ENCODE measurements at regions not wholly inside any gene's neighbourhood (a gene's known extent, or its start where the extent isn't known, plus 50 kb on each side); places are given as distances from the start of the nearest gene placed in this dataset.

DNA sequence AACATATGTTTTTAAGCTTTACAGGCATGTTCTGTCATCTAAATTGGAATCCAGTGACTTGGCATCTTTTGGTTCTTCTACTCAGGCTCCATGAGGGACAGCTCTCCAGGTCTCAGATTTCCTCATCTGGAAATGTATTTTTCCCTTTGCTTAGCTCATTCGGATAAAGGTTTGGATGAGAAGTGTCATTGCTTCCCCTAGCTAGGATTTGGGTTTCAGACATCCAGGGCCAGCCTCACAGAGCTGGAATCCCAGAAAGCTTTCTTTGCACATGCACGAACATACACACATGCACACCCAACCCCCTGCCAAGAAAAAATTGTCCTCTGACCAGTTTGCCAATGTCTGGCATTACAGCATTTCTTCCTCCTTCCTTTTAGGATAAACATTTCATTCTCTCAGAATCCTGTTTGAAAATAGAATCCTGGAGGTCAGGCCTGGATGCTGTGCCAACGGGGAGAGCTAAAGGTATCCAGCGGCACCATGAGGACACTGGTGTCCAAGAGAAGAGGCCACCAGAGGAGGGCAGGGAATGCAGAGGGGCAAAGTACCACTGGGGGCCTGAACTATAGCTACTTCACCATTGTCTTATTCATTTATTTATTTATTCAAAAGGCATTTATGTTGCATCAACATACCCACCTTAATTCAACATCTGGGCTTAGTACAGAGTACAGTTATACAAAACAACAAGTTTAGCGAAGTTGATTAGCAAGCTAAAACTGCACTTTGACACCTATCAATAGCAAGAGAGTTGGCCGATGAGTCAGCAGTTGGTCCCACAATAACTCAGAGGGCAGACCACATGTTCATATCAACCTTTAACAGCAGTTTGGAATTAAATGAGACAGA, 97.9 kb upstream of the ATL2 start (continued):
- TF ChIP-seq ZNF354B (CRISPR knock-in tag; IDR thresholded peaks at IDR 0.05) (no peak), MLLT10 (CRISPR knock-in tag; IDR thresholded peaks at IDR 0.05) (no peak), ZNF639 (CRISPR knock-in tag; conservative IDR thresholded peaks at IDR 0.05) (no peak), IRX3 (CRISPR knock-in tag; IDR thresholded peaks at IDR 0.05; ENCODE audit: borderline replicate concordance, low read depth) (no peak), ARID5B (CRISPR knock-in tag; IDR thresholded peaks at IDR 0.05) (peak; percentile 39; the same call in 1 of the 2 replicates), SAP130 (CRISPR knock-in tag; IDR thresholded peaks at IDR 0.05; ENCODE audit: low read depth) (peak; percentile 50; the same call in 1 of the 2 replicates), ZNF263 (CRISPR knock-in tag; IDR thresholded peaks at IDR 0.05) (no peak), CHD4 (IDR thresholded peaks at IDR 0.05; ENCODE audit: borderline replicate concordance, low read length) (peak; percentile 30; the same call in 1 of the 2 replicates), GATA4 (IDR thresholded peaks at IDR 0.05; ENCODE audit: borderline replicate concordance, low read depth) (no peak), SMC3 (IDR thresholded peaks at IDR 0.05; ENCODE audit: low read length) (0 out of 2 replicates have a peak, but pooled peaks have one; percentile 16), ZFP82 (CRISPR knock-in tag; IDR thresholded peaks at IDR 0.05; ENCODE audit: borderline replicate concordance) (no peak), SOX5 (CRISPR knock-in tag; IDR thresholded peaks at IDR 0.05; ENCODE audit: borderline replicate concordance) (0 out of 2 replicates have a peak, but pooled peaks have one; percentile 20), THYN1 (CRISPR knock-in tag; IDR thresholded peaks at IDR 0.05; ENCODE audit: borderline replicate concordance, low read depth) (no peak), ZNF460 (CRISPR knock-in tag; IDR thresholded peaks at IDR 0.05; ENCODE audit: borderline replicate concordance) (no peak), NFIC (IDR thresholded peaks at IDR 0.05; ENCODE audit: low read length) (0 out of 2 replicates have a peak, but pooled peaks have one; percentile 13), EED (CRISPR knock-in tag; IDR thresholded peaks at IDR 0.05) (no peak), FOXP1 (IDR thresholded peaks at IDR 0.05) (no peak), FOXP1 (CRISPR knock-in tag; IDR thresholded peaks at IDR 0.05) (peak; percentile 61; the same call in 1 of the 2 replicates), TBX2 (CRISPR knock-in tag; IDR thresholded peaks at IDR 0.05; ENCODE audit: borderline replicate concordance) (peak; percentile 34; the same call in 1 of the 2 replicates), MATR3 (CRISPR knock-in tag; IDR thresholded peaks at IDR 0.05) (no peak), FOSL1 (CRISPR knock-in tag; IDR thresholded peaks at IDR 0.05; ENCODE audit: borderline replicate concordance) (0 out of 2 replicates have a peak, but pooled peaks have one; percentile 37), ZNF614 (CRISPR knock-in tag; IDR thresholded peaks at IDR 0.05; ENCODE audit: borderline replicate concordance) (0 out of 2 replicates have a peak, but pooled peaks have one; percentile 23)
- TF ChIP-seq, protein P1, sequence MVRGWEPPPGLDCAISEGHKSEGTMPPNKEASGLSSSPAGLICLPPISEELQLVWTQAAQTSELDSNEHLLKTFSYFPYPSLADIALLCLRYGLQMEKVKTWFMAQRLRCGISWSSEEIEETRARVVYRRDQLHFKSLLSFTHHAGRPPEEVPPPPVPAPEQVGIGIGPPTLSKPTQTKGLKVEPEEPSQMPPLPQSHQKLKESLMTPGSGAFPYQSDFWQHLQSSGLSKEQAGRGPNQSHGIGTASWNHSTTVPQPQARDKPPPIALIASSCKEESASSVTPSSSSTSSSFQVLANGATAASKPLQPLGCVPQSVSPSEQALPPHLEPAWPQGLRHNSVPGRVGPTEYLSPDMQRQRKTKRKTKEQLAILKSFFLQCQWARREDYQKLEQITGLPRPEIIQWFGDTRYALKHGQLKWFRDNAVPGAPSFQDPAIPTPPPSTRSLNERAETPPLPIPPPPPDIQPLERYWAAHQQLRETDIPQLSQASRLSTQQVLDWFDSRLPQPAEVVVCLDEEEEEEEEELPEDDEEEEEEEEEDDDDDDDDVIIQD (CRISPR knock-in tag; IDR thresholded peaks at IDR 0.05; ENCODE audit: low read depth): no peak
- TF ChIP-seq, protein P2, sequence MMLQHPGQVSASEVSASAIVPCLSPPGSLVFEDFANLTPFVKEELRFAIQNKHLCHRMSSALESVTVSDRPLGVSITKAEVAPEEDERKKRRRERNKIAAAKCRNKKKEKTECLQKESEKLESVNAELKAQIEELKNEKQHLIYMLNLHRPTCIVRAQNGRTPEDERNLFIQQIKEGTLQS (CRISPR knock-in tag; IDR thresholded peaks at IDR 0.05): peak; percentile 28; the same call in 1 of the 2 replicates
